Hepatocyte (in vitro differentiated cells): ENCODE measurements at regions not wholly inside any gene's neighbourhood (a gene's known extent, or its start where the extent isn't known, plus 50 kb on each side); places are given as distances from the start of the nearest gene placed in this dataset.

Source experiments
- DNase-seq: peaks from one replicate; pipeline ENCODE4 v3.0.0-alpha.2; 2016; ENCODE audit warnings: low spot score
- H2AFZ ChIP-seq: fragments of 200-600 bp; sonication (generic); 2 replicates; pipeline ENCODE4 v1.6.0; 2016; ENCODE audit warnings: antibody characterized with exemption, mild to moderate bottlenecking
- H3K27ac ChIP-seq: fragments of 200-600 bp; sonication (generic); 2 replicates; pipeline ENCODE4 v1.5.1; 2016; ENCODE audit warnings: mild to moderate bottlenecking
- H3K27me3 ChIP-seq: fragments of 200-600 bp; sonication (generic); 2 replicates; pipeline ENCODE4 v1.6.1; 2016
- H3K36me3 ChIP-seq: fragments of 200-600 bp; sonication (generic); replicated peaks from 2 replicates; pipeline ENCODE4 v1.5.1; 2016; ENCODE audit warnings: low read depth; ENCODE audit not compliant: insufficient read depth
- H3K4me1 ChIP-seq: fragments of 200-600 bp; sonication (generic); 2 replicates; pipeline ENCODE4 v1.5.1; 2016; ENCODE audit warnings: mild to moderate bottlenecking, moderate library complexity; ENCODE audit not compliant: insufficient read depth
- H3K4me2 ChIP-seq: fragments of 200-600 bp; sonication (generic); 2 replicates; pipeline ENCODE4 v1.6.0; 2016
- H3K4me3 ChIP-seq: fragments of 200-600 bp; sonication (generic); 2 replicates; pipeline ENCODE4 v1.5.1; 2016; ENCODE audit warnings: mild to moderate bottlenecking
- H3K79me2 ChIP-seq: fragments of 200-600 bp; sonication (generic); 2 replicates; pipeline ENCODE4 v1.6.0; 2017; ENCODE audit warnings: mild to moderate bottlenecking
- H3K9me2 ChIP-seq: fragments of 200-600 bp; sonication (generic); replicated peaks from 2 replicates; pipeline ENCODE4 v1.6.0; 2017; ENCODE audit warnings: mild to moderate bottlenecking; ENCODE audit not compliant: insufficient read depth
- H3K9me3 ChIP-seq: fragments of 200-600 bp; sonication (generic); 2 replicates; pipeline ENCODE4 v1.5.1; 2016; ENCODE audit warnings: low read depth, mild to moderate bottlenecking
- H4K20me1 ChIP-seq: fragments of 200-600 bp; sonication (generic); 2 replicates; pipeline ENCODE4 v1.6.0; 2016; ENCODE audit warnings: mild to moderate bottlenecking; ENCODE audit not compliant: insufficient read depth, poor library complexity, severe bottlenecking
- EZH2 ChIP-seq: fragments of 200-600 bp; sonication (generic); IDR thresholded peaks from 2 replicates; pipeline ENCODE4 v1.6.1; 2016; ENCODE audit warnings: antibody characterized with exemption, mild to moderate bottlenecking, borderline replicate concordance
- EZH2phosphoT487 ChIP-seq: fragments of 200-600 bp; sonication (generic); IDR thresholded peaks from one replicate; pipeline ENCODE4 v1.6.1; 2018; ENCODE audit warnings: antibody characterized with exemption, mild to moderate bottlenecking, low read depth, moderate library complexity; ENCODE audit not compliant: unreplicated experiment, severe bottlenecking
- WGBS: methylation state at CpG from one replicate; pipeline ENCODE4 v1.1.6; 2016; ENCODE audit warnings: low lambda C conversion rate; ENCODE audit errors: missing lambda C conversion rate; 5-methylcytosine and 5-hydroxymethylcytosine counted together
- TF ChIP-seq, protein P1 (sequence below): fragments of 200-600 bp; sonication (generic); IDR thresholded peaks from 2 replicates; pipeline ENCODE4 v1.5.1; 2016; ENCODE audit warnings: antibody characterized with exemption, mild to moderate bottlenecking; ENCODE audit not compliant: poor library complexity

DNA sequence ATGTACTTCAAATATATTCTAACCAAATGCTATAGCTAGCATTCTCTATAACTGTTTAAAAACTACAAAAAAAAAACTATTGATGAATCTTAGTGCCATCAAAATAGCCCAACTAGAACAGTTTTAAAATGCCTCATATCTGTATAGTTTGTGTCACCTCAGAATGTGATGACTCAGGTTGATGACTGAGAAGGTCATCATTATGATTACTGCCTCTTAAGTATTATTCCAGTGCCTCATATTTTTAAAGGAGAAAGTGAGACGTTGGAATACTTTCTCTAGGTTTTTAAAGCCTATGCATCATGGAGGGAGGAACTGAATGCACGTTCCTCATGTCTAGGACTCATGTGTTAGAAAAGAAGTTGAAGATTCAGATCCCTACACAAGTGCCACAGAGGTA lies 88.2 kb downstream of the TMA16 start:
- no peaks in the 10 kb centered on the region for H3K36me3 ChIP-seq
- H3K9me3 ChIP-seq = no peaks in the 10 kb centered on the region
- no peaks in the 10 kb centered on the region for H3K9me2 ChIP-seq
- H3K27me3 ChIP-seq = no peaks in the 10 kb centered on the region
- H3K79me2 ChIP-seq = no peaks in the 10 kb centered on the region
- no peaks in the 10 kb centered on the region for H4K20me1 ChIP-seq
- WGBS = 78% methylated on average over 2 of the region's 2 CpGs
- no peak overlapping the region for H3K27ac ChIP-seq
- TF ChIP-seq EZH2 (no peak), EZH2phosphoT487 (no peak)
- TF ChIP-seq, protein P1, sequence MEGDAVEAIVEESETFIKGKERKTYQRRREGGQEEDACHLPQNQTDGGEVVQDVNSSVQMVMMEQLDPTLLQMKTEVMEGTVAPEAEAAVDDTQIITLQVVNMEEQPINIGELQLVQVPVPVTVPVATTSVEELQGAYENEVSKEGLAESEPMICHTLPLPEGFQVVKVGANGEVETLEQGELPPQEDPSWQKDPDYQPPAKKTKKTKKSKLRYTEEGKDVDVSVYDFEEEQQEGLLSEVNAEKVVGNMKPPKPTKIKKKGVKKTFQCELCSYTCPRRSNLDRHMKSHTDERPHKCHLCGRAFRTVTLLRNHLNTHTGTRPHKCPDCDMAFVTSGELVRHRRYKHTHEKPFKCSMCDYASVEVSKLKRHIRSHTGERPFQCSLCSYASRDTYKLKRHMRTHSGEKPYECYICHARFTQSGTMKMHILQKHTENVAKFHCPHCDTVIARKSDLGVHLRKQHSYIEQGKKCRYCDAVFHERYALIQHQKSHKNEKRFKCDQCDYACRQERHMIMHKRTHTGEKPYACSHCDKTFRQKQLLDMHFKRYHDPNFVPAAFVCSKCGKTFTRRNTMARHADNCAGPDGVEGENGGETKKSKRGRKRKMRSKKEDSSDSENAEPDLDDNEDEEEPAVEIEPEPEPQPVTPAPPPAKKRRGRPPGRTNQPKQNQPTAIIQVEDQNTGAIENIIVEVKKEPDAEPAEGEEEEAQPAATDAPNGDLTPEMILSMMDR = no peak
- no peak overlapping the region for H2AFZ ChIP-seq
- DNase-seq = no peak
- no peaks in the 10 kb centered on the region for H3K4me1 ChIP-seq
- H3K4me2 ChIP-seq = no peak overlapping the region
- H3K4me3 ChIP-seq = no peak overlapping the region

DNA sequence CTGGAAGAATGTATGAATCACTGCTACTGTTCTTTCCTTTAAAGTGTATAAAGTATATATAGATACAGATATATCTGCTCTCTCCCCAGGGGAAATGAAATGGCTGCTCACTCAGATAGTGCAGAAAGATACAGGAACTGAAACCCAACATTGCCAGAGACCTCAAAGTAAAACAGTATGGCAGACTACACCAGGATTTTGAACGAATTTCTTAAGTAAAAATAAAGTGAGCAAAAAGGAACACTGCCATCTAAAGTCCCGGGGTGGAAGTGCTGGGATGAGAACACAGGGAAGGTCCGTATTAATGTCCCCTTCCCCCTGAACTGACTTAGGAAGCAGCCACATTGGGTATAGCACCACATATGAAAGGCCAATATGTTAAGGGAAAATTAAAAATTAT lies 93.4 kb downstream of the TMA16 start:
- H3K4me2 ChIP-seq = no peak overlapping the region
- H3K27me3 ChIP-seq = no peaks in the 10 kb centered on the region
- no peak overlapping the region for H3K27ac ChIP-seq
- H4K20me1 ChIP-seq = no peaks in the 10 kb centered on the region
- no peaks in the 10 kb centered on the region for H3K9me3 ChIP-seq
- H2AFZ ChIP-seq = no peak overlapping the region
- no peaks in the 10 kb centered on the region for H3K79me2 ChIP-seq
- TF ChIP-seq EZH2 = no peak
- no peak for TF ChIP-seq EZH2phosphoT487
- TF ChIP-seq, protein P1 = peak; percentile 8
- H3K4me1 ChIP-seq = peaks cover 4% of the 10 kb centered on the region
- H3K36me3 ChIP-seq = no peaks in the 10 kb centered on the region
- no peak overlapping the region for H3K4me3 ChIP-seq
- WGBS = 84% methylated on average over 3 of the region's 3 CpGs
- H3K9me2 ChIP-seq = no peaks in the 10 kb centered on the region
- DNase-seq = no peak

- Histone ChIP-seq H4K20me1 (no peaks in the 10 kb centered on the region), H3K4me3 (no peak overlapping the region), H3K27me3 (no peaks in the 10 kb centered on the region), H3K27ac (no peak overlapping the region), H3K36me3 (no peaks in the 10 kb centered on the region), H2AFZ (no peak overlapping the region), H3K4me2 (peak overlapping the region; percentile 19), H3K9me2 (no peaks in the 10 kb centered on the region), H3K9me3 (no peaks in the 10 kb centered on the region), H3K79me2 (no peaks in the 10 kb centered on the region), H3K4me1 (peaks cover 4% of the 10 kb centered on the region)
- TF ChIP-seq EZH2 = no peak
- TF ChIP-seq EZH2phosphoT487 = no peak
- TF ChIP-seq, protein P1 = no peak
- WGBS = 36% methylated on average over 2 of the region's 2 CpGs
- no peak for DNase-seq
These were observed 94.0 kb downstream of the TMA16 start for GRCh38 chr4:163588532-163588931.

- Histone ChIP-seq H3K9me2 (no peaks in the 10 kb centered on the region), H2AFZ (no peak overlapping the region), H3K9me3 (no peaks in the 10 kb centered on the region), H3K36me3 (no peaks in the 10 kb centered on the region), H3K27ac (no peak overlapping the region), H3K79me2 (no peaks in the 10 kb centered on the region), H4K20me1 (no peaks in the 10 kb centered on the region), H3K4me3 (no peak overlapping the region), H3K4me2 (no peak overlapping the region), H3K27me3 (no peaks in the 10 kb centered on the region), H3K4me1 (peaks cover 4% of the 10 kb centered on the region)
- 100% methylated on average over 1 of the region's 1 CpG for WGBS
- DNase-seq = no peak
- TF ChIP-seq EZH2 (no peak), EZH2phosphoT487 (no peak)
- TF ChIP-seq, protein P1 = no peak
These were observed 95.6 kb downstream of the TMA16 start for GRCh38 chr4:163590103-163590502.
